Retinal pigment epithelial cell (primary cell): ENCODE measurements at regions not wholly inside any gene's neighbourhood (a gene's known extent, or its start where the extent isn't known, plus 50 kb on each side); places are given as distances from the start of the nearest gene placed in this dataset.

Experiments
- DNase-seq: peaks from one replicate; pipeline ENCODE4 v3.0.0-alpha.2; 2010; ENCODE audit warnings: low read depth
- H3K4me3 ChIP-seq: 2 replicates; pipeline ENCODE4 v1.5.1; 2011; ENCODE audit warnings: mild to moderate bottlenecking, low read length, control low read depth, moderate library complexity
- TF ChIP-seq, protein P1 (sequence below): conservative IDR thresholded peaks from 2 replicates; pipeline ENCODE4 v1.5.1; 2011; ENCODE audit warnings: low read depth, low read length, control low read depth, inconsistent platforms

DNA sequence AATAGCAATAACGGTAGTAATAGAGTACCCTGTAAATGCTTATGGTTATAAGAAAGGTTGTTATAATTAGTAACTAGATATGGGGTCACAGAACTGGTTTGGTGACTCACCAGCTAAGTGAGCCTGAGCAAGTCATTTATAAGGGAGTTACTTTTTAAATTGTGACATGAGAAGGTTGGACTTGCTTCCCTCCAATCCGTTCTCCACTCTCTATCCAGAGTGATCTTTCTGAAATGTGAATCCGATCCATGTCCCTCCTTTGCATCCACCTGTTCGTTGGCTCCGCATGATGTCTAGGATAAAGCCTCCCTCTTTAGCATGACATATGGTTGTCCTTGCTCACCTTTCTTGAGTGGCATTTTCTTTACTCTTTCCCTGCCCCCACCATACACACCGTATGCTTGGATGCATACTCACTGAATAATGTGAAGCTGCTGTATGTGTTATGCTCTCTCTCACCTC, 83.1 kb downstream of the CDC42EP3 start:
- no peak overlapping the region for H3K4me3 ChIP-seq
- DNase-seq: no peak
- TF ChIP-seq, protein P1, sequence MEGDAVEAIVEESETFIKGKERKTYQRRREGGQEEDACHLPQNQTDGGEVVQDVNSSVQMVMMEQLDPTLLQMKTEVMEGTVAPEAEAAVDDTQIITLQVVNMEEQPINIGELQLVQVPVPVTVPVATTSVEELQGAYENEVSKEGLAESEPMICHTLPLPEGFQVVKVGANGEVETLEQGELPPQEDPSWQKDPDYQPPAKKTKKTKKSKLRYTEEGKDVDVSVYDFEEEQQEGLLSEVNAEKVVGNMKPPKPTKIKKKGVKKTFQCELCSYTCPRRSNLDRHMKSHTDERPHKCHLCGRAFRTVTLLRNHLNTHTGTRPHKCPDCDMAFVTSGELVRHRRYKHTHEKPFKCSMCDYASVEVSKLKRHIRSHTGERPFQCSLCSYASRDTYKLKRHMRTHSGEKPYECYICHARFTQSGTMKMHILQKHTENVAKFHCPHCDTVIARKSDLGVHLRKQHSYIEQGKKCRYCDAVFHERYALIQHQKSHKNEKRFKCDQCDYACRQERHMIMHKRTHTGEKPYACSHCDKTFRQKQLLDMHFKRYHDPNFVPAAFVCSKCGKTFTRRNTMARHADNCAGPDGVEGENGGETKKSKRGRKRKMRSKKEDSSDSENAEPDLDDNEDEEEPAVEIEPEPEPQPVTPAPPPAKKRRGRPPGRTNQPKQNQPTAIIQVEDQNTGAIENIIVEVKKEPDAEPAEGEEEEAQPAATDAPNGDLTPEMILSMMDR: no peak

DNA sequence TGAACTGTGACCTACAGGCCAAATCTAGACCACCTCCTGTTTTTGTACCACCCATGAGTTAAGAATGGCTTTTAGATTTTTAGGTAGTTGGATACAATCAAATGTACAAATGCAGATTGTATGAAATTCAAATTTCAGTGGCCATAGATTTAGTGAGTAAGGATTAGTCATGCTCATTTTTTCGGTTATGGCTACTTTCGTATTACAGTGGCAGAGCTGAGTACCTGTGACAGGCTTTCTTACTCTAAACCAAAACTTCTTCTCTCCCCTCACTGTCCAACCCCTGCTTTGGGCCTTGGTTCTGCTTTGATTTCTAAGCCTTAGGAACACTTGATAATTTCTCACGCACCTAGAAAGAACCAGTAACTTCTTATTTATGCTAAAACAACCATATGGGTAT, 82.1 kb downstream of the CDC42EP3 start:
- no peak overlapping the region for H3K4me3 ChIP-seq
- DNase-seq: no peak
- TF ChIP-seq, protein P1: no peak

DNA sequence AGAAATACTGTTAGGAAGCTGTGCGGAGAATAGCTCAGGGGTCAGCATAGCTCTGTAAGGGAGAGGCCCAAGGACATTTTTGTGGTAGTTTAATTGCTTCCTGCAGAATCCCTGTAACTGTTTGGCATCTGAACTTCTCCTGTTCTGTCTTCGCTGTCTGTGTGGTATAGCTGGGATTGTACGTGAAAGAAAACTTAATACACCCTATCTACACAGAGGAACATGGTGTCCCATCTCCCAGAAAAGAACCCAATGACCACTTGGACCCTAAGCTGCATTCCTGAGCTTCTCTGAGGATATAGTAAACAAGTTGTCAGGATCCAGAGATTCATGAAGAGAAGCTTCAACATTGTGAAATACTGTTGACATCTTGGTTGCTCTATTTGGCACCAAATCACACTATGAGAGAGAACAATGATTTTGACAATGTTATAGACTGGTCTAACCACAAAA, 81.3 kb downstream of the CDC42EP3 start:
- DNase-seq: no peak
- H3K4me3 ChIP-seq: no peak overlapping the region
- TF ChIP-seq, protein P1: no peak
